ENCODE measurements at regions not wholly inside any gene's neighbourhood (a gene's known extent, or its start where the extent isn't known, plus 50 kb on each side); places are given as distances from the start of the nearest gene placed in this dataset.

DNA sequence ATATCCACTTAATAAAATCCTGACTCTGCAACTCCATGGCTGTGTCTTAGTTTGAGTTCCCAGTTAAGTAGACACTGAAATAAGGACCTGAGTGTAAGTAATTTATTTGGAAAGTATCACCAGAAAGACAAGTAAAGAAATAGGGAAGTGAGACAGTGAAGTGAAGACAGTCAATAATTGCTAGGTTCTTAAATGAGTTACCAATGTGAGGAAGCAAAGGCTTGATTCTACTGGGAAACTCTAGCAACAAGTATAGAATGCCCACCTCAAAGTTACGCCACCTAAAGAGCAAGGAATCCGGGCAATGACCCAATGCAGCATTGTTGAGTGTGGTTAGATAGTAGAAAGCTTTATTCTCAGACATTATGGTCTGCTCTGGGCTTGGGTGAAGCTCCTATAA is 383.9 kb downstream of the TLR4 start:
- DNase-seq, result no peak

DNA sequence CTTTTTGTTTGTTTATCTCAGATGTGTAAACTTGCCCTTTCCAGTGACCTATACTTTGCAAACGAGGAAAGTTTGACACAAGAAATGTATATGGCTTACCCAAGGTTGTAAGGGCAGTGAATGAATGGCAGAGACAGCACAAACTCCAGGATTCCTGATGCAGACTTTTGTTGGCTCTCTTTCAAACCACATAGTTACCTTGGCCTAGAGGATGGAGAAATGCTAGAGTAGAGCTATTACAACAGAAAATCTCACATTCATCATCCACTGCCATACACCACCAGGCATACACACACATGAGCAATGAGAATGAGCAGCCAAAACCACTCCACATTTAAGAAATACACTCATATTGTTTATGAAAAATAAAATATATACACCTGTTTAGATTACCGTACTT is 387.0 kb downstream of the TLR4 start:
- DNase-seq, result no peak

DNA sequence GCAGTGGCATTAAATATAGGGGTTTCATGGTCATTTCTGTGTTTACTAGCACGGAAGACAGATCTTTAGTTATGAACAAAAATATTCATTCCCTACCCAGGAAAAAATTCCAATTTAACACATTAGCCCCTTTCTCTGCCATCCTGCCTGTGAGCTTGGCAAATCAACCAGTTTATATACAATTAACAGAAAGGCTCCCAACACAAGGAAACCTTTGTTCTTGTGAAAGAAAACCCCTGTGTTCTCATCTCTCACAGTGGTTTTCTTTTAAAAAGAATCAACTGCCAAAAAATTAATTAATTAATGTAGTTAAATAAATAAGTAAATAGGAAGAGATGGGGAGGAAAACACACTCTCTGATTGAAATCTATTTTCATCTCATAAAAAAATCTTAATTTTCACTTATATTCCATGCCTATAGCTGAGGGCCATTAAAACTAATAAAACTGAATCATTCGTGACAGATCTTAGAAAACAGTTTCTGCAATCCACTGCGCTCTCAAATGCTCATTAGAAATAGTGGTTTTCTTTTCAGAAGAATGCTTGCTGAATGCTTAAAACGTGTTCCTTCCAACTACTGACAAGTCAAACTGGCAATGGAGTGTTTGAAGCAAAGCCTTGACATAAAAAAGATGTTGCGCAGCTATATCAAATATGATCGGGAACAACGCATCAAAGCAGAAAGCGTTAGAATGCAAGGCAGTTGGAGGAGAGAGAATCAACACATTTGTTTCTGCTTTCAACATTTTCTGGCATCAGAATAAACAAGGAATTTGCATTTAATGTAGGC is 387.7 kb downstream of the TLR4 start:
- no peak for DNase-seq

DNA sequence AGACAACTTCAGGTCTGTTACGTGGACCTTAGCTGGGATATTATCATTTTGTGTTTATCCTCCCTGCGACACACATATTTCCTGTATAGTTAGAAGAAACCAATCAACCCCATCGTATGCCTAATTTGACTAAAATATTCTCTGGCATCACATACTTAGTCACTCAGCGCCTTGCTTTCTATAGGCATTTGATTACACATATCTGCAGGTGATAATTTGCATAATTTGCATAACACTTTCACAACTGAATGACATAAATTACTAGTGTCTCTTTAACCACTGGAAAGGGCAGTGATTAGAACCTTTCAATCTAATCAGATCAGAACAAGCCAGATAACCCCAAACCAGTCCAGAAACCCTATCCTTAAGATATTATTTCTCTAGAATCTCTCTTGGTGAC is 390.2 kb downstream of the TLR4 start:
- no peak for DNase-seq

DNA sequence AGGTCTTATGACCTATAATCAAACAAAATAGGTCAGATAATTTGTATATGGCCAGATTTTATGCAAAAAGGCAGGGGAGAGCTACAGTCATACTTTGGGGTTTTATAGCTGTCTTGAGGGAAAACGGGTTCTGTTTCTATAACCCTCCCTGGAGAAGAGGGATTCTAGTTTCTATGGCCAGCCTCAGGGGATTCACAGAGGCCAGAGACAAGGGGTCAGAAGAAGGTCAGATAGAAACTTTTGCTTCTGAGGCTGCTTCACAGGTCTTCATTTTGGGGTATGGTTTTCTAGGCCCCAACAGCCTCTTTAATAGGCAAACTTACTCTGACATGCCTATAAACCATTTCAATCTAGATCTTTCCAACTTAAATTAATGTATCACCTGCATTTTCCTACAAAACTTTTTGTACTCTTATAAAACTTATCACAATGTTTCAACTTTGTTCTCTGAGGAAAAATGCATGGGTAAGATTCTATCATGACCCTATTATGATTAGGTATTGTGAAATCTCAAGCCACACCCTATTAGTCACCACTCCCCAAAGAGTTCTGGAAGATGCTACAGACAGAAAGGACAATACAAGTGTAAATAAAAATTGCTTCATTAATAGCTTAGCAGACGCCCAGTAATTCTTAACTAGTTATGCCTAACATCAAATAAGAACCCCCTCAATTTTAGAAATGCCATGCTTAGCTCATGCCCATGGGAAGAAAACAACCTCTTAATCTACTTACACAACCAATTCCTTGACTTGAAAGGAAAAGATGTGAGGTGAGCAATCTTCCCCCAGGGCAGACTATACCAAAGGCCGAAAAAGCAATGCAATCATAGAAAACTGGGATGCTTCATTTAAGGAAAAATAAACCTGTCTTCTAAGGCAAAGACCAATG is 396.6 kb downstream of the TLR4 start:
- DNase-seq, result no peak

DNA sequence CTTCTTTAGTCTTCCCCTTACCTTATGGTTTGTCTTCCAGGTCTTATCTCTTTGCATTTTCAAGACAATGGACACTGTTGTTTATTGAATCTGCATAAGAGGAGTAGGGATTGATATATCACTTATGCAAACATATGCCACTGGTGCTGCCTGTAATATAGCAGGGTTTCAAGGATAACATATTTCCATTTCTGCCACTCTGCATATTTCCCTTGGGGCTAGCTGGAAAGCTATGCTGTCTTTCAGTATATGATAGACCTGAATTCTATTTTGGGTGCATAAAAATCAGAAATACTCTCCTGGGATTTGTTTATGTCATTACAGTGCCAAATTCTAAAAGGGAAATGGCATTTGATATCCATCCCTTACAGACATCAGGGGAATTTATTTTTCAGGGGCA is 400.2 kb downstream of the TLR4 start:
- DNase-seq, result no peak

DNA sequence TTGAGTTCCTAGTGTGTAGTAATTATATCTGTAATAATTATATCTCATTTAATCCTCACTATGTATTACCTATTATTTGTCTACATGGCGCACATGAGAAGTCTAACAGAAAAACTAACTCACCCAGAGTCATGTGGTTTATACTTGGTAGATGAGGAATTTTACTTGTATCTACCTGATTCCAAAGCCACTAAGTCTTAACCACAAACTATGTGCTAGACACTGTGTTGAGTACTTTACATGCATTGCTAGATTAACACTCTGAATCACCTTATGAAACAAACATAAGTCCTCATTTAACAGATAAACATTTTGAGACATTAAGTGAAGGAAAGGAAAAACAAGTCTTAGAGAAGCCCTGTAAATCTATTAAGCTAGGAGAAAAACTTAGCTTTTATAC is 404.8 kb downstream of the TLR4 start:
- DNase-seq, result no peak

DNA sequence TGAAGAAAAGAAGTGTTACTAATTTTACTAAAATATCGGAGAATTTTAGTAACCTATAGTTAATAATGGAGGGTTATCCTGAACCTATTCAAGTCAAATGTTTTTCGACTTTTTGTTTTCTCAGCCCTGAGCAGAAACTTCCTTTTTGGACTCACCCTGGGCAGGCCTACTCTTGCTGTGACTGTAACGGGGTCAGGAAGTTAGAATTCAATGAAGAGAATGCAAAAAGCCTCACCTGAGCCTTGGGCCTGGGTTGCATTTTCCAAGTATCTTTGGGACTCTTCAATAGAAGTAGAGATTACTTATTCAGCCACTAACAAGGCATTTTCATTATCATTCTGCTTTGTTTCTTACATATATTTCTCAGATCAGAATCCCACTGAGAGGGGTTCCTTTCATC is 405.3 kb downstream of the TLR4 start:
- DNase-seq, result no peak

DNA sequence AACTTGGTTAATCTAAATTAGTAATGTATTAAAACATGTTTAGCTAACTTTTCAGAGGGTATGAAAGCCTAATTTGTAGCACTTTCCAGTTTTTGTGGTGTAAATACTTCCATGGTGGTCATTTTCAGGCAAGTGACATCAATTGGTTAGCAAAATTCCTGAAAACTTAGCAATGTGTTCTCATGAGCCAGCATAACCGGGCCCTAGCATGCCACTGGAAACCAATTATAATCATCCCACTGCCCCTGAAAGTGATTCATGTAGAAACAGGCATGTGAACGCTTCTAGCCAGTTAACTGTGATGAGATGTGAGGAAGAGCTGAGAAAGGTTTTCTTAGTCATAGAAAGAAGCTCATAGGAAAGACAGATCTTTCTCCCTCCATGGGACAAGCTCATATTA is 417.2 kb downstream of the TLR4 start:
- DNase-seq, result no peak

DNA sequence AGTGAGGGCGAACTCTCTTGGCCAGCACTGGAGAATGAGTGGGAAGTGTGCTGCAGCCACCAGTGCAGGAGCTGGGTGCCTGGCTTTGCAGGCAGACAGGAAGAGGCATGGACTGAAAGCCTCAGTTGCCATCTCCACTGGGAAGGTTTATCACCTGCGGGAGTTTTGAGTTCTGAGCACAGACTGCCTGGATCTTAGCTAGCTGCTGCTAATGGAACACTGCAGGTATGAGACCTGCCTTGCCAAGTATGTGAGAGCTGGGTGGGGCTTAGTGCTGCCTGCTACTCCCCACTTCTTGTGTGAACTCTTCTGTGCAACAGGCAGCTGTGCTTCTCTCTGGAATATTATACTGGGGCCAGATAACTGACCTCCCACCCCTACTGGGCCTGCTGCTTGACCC is 424.1 kb downstream of the TLR4 start:
- DNase-seq, result no peak

DNA sequence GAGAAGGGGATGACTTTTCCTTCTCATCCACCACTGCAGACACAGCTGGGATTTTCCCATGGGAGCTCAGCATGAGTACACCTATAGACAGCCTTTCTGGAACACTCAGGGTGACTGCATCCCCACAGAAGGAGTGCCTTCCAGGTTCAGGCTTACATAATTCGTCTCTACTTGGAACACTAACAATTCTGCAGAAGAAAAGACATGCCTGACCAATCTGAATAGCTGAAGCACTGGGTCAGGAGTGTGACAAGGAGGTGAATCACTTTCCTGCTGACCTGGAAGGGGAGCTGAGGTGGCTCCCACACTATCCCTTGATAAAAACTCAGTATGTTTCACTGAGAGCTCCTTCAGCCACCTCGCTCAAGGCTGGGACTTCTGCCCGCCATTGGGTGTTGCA is 425.3 kb downstream of the TLR4 start:
- no peak for DNase-seq

DNA sequence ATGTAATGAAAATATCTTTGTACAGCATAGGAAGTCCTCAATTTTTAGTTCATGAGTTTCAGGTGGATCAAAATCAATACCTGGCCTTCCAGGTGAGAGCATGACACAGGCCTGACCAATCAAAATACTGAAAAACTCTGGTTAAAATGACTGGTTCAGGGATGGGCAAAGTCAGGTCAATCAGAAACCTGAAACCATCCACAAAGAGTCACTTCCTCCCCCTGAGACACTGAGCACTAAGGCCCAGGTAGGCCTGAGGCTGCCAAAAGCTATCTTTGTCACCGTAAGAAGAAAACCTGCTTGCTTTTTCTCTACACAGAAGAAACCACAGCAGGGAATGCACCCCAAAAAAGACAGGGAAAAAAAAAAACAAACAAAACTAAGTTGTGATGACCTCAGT is 444.8 kb downstream of the TLR4 start:
- DNase-seq, result no peak

DNA sequence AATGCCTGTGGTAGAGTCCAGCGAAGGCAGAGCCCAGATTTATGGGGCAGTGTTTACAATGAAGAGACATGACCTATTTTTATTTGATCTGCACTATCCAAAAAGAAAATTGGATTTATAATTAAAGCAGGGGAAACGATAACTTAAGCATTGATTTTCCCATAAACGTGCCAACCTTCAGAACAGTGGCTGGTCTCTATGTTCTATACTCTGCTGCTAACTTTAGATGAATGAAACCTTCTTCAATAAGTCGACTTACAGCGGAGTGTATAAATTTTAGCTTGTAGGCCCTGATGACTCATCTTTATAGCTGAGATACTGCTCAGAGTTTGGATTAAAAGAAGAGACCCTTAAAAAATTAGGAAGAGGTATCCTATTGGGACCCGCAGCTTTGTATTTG is 452.6 kb downstream of the TLR4 start:
- no peak for DNase-seq

DNA sequence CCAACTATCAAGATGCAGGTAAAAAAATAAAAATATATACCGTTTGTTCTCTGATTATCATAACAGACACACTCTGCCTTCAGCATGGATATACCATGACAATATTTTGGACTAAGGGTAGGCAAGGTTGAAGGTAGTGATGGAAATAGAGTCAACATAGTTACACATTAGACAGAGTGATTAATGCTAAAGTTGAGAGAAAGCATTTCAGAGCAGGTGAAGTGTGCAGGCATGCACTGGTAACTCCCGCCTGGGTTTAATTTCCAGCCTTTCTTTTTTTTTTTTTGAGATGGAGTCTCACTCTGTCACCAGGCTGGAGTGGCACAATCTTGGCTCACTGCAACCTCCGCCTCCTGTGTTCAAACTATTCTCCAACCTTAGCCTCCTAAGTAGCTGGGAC is 458.5 kb downstream of the TLR4 start:
- no peak for DNase-seq

DNA sequence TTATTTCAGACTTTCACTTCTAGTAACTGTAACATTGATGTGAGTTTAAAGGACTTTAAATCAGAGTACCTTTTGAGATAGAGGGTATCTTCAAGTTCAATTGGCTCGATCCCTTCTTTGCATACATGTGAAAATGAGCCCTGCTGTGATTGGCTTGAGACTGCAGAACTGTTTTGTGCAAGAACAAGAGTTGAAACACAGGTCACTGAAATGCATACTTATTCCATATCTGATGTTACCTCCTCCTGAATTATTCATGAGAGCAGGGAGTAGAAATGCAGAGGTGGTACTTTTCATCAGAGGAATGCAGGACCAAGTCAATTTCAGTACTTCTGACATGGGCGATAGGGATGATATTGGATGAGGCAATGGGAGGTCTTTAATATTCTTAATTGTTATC is 459.5 kb downstream of the TLR4 start:
- DNase-seq, result no peak

DNA sequence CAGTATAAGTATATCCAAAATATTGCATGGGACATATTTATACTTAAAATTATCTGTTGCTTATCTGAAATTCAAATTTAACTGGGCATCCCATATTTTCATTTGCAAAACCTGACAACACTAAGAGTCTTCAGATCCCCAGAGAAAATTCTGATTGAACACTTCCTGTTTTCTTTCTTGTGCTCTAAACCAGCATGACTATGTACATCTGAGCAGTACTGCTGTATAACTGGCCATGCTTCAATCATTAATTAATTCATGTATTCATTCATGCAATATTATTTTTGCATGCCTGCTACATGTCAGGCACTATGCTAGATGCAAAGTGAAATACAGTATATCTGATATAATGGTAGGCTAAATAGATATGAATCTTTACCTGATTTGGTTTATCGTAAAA is 461.2 kb downstream of the TLR4 start:
- no peak for DNase-seq

DNA sequence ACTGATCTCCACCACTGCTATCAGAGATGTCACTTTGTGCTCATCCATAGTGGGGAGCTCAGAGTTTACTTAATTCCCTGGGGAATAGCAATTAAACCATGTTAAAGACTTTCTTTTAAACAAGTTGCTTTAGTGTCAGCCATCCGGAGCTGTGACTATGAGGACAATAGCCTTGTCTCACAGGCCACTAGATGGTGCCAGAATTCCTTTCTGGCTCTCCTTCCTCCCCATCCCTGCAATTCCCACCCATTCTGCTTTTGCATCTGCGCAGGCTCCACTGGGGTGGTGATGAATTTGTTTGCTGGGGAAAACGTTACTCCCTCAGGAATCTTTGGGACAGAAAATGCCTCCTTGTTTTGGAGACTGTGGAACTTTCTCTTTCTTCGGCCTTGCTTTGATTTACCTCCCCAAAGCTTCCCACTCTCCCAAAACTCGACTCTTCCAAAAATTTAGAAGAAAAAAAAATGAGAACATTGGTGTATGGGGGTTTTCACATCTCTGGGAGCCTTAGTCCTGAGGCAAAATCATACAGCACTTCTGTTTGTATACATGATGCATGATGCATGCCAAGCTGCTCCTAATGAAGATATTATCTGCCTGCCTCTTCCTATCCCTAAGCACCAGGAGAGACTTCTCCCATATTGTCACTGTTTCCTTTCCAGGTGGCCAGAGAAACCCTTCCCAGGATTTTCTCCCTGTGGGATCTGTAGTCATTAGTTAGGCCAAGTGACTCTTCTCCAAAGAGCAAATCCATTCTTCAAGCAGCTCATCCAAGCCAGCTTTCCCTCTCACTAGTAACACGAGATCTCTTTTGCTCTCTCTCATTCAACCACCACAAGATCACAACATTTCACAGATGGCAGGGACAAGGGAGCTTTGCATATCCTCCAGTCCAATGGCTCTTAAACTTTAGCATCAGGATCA is 466.1 kb downstream of the TLR4 start:
- peak; percentile 69 for DNase-seq

DNA sequence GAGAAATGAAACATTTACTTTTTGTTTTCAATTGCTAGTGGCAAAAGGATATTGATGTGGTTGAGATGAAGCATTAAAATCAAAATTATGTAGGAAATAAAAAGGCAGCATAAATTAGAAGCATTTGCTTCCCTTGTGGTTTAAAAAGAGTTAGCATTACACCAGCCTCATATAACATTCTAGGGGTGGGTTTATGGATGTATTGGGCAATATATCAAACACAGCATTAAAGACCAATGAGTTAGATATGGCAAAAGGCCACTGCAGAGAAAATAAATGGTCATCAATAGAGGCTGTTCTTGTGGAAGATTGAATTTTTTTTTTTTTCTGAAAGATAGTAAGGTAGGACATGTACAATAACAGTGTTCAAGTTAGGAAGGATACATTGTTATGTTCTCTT is 473.0 kb downstream of the TLR4 start:
- no peak for DNase-seq

DNA sequence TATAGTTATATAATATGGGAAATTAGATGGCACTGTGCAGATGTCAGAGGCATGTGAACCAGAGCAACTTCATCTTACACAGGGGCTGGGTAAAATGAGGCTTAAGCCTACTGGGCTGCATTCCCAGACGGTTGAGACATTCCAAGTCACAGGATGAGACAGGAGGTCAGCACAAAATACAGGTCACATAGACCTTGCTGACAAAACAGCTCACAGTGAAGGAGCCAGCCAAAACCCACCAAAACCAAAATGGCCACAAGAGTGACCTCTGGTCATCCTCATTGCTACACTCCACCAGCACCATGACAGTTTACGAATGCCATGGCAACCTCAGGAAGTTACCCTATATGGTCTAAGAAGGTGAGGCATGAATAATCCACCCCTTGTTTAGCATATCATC is 479.4 kb downstream of the TLR4 start:
- DNase-seq, result no peak

DNA sequence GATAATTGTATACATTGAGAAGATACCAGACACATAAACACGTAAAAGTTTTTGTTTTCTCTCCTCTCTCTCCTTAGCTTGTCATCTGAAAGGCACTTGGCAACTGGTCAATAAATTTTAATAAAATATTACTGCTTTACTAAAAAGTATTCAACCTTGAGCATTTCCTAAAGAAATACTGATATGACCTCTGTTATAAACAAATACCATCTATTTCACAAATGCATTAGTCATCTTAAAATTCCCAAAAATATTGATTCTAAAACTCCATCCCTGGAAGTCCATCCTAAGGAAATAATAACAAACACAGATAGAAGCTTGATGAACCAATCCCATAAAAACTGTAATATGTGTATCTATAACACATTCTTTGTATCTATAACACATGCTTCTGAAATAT is 483.2 kb downstream of the TLR4 start:
- DNase-seq, result no peak

DNA sequence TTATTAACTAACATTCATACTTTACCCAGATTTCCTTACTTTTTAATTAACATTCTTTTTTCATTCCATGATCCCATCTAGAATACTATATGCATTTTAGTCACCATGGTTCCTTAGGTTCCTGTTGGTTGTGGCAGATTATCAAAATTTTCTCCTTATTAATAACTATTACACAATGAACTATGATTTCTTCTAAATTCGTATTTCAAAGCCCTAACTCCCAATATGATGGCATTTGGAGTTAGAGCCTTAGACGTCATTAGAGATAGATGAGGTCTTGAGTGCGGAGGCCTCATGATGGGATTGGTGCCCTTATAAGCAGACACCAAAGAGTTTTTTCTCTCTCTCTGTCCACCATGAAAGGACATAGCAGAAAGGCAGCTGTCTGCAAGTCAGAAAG is 485.4 kb downstream of the TLR4 start:
- no peak for DNase-seq

DNA sequence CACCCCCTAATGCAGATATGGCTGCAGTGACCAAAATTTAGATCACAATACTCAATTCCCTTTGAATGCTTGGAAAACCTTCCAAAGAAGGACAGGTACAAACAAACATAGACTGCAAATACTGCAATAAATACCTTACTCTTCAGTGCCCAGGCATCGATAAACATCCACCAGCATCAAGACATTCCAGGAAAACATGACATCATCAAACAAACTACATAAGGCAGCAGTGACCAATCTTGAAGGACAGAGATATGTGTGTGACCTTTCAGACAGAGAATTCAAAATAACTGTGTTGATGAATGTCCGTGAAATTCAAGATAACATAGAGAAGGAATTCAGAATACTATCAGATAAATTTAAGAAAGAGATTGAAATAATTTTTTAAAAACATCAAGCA is 488.6 kb downstream of the TLR4 start:
- DNase-seq, result no peak

DNA sequence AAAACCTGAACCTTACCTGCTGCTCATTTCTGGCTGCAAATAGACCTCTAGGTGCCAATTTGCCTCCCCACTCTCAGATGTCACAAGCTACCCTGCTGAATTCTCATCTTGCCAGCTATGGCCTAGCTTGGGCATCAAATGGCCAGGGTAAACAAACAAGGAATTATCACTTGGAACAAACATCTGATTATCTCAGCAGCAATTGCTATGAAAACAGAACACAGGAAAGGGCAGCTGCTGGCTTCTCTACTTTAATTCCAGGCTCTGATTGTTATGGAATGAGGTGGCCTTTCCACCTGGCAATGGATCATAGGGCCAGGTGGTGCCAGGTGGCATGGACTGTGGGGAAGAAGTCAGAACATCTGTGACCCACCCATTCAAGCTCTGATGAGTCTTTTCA is 505.1 kb downstream of the TLR4 start:
- DNase-seq, result peak; percentile 16

Data from DMS153 (cell line).